GM21576 (cell line): ENCODE measurements at regions not wholly inside any gene's neighbourhood (a gene's known extent, or its start where the extent isn't known, plus 50 kb on each side); places are given as distances from the start of the nearest gene placed in this dataset.
"Not testable (repeated sequence)": the region's sequence is repeated elsewhere in the genome, so short reads cannot be mapped to it uniquely, and the experiment has no call there.

Experiments used
- ATAC-seq: cut with Tn5 transposase; IDR thresholded peaks from one replicate; pipeline ENCODE4 v1.9.1; 2021; ENCODE audit warnings: mild to moderate bottlenecking, moderate library complexity; ENCODE audit not compliant: unreplicated experiment

DNA sequence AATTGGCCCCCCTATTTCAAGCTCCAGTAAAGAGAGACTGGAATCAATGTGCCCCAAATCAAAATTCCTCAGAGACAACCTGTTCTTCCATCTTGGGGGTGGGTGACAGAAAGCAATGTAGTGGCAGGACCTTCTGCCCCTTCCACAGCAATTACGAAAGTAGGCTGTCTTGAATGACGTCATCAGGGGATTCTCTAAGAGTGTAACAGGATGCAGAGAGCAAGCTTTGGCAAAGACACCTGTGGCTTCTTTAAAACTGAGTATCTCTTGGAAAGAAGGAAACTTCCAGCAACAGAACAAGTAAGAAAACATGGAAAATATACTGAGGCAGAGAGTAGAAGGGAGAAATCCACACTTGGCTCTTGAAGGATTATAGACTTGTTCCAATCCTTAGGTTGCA lies 247.6 kb upstream of the PDE4D start:
- ATAC-seq, result no peak

DNA sequence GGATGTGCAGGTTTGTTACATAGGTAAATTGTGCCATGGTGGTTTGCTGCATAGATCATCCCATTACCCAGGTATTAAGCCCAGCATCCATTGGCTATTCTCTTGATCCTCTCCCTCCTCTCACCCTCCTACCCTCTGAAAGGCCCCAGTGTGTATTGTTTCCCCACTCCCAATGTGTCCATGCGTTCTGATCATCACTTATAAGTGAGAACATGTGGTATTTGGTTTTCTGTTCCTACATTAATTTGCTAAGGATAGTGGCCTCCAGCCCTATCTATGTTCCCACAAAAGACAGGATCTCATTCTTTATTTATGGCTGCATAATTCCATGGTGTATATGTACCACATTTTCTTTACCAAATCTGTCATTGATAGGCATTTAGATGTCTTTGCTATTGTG lies 243.3 kb upstream of the PDE4D start:
- no peak for ATAC-seq

DNA sequence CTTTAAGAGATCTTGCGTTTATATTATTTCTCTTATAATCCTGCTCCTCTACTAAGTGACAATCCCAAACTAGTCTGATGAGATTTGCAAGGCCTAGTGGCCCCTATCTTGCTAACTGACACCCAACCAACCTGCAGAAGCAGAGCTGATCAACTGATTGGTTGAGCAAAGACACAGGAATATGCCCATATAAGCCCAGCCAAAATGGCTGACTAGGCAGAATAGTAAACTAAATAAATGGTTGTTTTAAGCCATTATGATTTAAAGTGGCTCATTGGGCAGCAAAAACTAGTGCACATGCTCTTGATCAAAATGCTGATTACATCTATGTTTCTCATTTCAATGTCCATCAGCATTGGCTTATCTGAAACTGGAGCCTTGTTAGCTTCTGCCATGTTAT lies 238.0 kb upstream of the PDE4D start:
- no peak for ATAC-seq

DNA sequence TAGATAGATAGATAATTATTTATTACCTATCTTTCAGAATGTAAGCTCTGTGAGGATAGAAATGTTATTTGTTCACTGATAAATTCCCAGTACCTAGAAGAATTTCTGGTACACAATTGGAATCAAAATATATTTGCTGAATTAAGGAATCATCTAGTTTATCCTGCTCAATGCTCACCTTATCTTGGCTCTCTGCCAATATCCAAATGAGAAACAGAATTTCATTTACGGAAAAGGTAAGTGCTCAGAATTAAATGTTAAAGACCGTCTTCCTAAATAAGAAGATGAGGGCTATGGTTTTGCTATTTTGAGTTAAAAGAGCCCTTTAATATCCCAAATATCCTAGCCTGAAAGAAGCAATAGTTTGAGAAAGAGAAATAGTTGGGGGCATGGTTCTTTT lies 232.1 kb upstream of the PDE4D start:
- ATAC-seq, result no peak

DNA sequence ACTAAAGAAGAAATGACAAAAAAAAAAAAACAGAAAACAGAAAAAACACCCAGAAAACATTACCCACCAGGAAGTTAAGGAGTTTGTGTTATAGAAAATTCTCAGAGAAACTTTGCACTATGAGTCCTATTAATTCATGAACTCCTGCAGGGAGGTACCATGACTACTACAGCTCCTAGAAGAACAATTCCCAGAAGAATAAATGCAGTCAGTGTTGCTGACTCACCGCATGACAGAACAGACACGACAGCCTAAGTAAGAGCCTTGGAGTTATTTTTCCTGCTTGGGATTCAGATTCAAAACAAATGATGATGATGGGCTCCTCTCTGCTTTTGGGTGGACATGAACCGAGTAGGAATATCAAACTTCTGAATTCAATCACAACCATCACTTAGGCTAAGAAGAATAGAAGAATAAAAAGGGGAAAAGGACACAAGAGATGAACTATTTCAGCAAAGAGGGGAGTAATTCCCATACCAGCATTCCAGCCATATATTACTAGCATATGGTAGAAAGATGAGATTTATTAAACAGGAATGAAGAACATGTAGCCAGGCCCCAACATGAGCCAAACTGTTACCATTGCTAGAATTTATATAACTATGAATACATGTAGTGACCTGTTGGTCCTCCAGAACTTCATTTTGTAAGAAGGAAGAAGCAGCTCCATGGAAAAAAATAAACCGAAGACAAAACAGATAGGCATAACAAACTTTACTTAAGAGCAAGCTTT lies 209.6 kb upstream of the PDE4D start:
- ATAC-seq, result no peak

DNA sequence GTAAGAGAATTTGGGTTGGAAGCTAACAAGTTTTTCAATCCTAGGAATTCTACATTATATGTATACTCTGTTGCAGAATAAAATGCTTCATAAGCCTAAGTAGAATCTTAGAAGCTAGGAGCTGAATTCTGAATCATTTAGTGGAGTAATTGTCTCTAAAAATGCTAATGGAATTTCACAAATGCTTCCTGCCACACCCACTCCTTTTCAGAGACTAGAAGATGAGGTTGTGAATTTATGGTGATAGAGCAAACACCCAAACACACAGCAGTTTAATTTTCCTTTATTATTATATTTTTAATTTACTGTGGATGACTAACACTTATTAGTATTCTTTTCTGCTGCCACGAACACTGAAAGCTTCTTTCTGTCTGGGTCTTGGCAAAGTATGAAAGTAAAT lies 208.0 kb upstream of the PDE4D start:
- ATAC-seq, result no peak

DNA sequence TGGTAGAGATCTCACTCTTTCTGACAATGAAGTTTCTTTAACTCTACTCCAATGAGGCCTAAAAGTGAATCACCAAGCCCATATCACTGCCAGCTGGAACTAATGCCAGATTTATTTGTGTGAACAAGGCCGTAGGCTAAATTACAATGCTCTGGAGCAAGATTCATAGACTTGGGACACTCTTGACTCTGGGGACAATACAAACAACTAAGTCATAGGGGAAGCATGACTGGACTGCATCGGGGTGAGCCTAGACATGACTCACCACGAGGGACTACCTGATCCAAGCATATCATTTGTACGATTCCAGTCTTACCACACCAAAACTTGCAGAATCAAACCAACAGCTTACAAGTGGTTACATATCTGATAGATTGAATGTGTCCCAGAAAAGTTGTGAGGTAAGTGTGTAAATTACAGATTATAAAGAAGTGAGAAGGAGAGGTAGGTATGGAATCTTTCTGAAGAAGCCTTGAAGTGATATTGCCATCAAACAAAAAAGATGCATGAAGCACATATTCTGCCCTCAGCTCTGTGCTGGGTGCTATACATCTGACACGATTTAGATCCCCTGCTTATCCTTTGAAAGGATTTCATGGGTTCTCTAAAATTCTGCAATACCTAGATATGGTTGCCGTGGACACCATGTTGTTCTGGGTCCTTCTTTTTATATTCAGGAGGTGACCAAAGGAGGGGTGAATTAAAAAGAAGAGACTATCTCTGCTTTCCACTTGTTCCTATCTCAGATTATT lies 199.3 kb upstream of the PDE4D start:
- ATAC-seq, result no peak

DNA sequence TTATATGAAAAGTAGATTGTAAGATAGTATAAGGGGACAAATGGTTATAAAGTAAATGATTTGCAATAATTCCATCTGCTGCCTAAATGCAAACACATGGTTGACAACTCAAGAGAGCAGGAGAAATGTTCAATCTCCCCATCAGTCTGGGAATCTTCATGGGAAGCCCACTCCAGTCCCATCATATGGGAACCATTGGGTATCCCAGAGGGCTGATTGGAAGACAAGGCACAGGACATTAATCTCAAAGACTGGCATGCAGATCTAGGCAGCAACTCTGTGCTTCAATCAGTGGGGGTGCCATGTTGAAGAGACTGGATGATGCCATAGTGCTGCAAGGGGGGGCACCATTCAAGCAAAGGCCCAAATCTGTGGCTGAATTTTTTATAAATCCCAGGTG lies 193.1 kb upstream of the PDE4D start:
- ATAC-seq, result no peak

DNA sequence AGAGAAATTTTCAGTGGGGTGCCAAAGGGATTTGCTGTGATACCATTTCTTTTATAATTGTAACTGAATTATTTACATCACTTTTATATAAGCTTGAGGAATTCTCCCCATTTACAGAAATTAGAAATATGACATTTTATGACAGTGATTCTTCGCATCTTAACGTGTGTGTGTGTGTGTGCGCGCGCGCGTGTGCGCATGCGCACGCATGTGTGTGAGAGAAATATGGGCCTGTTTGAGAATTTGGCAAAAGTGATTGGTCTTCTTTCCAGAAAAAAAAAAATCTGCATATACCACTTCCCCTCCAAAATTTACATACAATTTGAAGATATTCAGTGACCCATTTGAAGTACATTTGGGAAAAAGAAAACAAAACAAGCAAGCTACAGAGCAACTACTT lies 190.7 kb upstream of the PDE4D start:
- no peak for ATAC-seq

DNA sequence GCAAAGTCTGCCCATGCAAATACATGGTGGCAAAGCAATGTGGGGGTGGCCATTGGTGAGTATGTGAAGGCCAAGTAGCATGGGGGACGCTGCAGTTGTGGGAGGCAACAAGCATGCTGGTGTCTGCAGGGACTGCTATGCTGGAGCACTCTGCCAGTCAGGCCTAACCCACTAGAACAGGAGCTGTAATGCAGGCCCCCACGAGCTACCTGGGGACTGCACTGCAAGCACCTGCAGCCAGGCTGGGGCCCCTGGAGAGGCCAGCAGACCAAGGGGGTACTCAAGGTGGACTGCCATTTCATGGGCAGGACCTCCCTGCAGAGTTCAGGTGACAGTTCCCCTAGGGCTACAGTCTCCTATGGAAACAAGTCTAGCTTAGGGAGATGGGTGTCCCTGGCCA lies 183.8 kb upstream of the PDE4D start:
- no peak for ATAC-seq

DNA sequence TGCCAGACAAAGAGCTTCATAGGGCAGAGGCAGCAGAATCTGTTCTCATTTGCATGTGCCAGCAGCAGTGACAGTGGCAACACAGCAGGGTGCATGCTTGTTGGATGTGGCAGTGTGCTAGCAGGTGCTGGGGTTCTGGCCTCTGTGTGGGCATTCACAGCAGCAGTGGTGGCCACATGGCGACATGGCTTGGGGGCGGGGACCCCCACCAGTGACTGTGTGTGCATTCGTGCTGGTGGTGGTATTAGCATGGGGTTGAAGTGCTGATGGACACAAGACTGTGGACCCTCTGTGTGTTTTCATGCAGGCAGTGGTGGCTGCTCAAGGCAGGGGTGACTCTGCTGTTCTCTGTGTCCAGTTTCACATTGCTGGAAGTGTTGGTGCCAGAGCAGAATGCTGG lies 183.2 kb upstream of the PDE4D start:
- ATAC-seq, result no peak

DNA sequence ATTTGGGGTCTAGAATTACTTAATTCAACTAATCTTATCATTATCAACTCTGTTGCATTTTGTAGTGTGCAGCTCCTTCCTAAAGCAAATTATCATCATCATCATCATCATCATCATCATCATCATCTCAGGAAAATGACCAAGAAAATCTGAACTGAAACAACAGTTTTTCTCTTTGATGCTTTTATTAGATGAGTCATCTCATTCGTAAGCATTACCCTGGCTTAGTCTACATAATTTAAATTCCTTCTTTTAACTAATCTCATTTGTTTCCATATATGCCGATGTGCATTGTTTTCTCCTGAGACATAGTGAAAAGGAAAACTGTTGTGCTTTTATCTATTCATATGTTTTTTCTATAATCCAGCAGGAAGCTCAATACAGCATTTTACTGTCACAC lies 173.0 kb upstream of the PDE4D start:
- ATAC-seq, result no peak

DNA sequence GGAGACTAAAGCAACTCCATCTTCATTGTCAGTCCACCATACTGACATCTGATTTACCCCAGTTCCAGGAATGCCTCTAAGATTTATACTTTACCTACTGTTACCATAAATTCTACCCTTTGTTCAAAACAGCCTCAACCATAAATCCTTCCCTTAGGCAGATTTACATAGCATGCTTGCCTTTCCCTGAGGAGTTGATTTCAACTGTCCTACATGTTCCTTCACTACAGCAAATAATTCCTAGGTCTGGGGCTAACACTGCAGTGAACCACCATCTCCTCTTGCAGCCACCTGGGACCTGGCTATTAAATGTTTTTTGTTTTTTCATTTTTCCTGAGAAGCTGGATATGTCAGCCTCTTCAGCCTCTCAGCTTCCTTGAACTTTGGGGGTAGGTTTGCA lies 166.9 kb upstream of the PDE4D start:
- no peak for ATAC-seq

DNA sequence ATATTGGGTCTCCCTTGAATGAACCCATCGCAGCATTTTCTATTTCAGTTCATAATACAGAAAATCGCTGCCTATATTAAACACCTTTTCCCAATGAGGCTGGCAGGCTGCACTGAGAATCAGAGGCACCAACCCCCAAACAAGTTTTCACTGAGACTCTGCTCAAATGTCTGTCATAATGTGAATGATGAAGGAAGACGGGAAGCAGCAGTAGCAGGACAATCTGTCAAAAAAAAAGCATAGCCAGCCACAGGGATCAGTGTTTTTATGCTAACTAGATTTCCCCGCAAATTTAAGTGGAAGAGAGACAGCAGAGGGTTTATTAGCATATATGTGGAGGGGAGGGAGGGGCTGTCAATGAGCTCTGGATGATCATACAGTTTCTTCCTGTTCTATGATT lies 162.7 kb upstream of the PDE4D start:
- ATAC-seq, result no peak

DNA sequence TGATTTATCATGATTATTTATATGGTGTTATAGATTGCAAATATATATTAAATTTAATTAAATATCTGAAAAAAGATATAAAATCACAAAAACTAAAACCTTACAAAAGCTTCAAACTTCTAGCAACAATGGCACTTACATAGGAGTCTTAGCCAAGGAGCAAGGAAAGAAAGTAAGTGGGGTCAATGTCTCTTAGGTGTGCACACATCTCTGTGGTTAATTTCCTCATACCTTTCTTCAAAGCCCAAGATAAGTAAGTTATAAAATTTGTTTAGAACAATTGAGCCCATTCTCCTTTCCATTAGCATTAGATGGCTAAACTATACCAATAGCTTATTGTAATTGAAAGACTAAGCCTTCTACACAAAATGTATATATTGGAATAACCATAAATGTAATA lies 161.6 kb upstream of the PDE4D start:
- ATAC-seq, result no peak

DNA sequence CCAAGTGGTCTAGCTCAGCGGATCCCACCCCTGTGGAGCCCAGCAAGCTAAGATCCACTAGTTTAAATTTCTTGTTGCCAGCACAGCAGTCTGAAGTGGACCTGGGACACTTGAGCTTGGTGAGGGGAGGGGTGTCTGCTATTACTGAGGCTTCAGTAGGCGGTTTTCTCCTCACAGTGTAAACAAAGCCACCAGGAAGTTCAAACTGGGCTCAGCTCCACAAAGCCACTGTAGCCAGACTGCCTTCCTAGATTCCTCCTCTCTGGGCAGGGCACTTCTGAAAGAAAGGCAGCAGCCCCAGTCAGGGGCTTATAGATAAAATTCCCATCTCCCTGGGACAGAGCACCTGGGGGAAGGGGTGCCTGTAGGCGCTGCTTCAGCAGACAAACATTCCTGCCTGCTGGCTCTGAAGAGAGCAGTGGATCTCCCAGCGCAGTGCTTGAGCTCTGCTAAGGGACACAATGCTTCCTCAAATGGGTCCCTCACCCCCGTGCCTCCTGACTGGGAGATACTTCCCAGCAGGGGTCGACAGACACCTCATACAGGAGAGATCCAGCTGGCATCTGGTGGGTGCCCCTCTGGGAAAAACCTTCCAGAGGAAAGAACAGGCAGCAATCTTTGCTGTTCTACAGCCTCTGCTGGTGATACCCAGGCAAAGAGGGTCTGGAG lies 148.6 kb upstream of the PDE4D start:
- ATAC-seq, result not testable (repeated sequence)

DNA sequence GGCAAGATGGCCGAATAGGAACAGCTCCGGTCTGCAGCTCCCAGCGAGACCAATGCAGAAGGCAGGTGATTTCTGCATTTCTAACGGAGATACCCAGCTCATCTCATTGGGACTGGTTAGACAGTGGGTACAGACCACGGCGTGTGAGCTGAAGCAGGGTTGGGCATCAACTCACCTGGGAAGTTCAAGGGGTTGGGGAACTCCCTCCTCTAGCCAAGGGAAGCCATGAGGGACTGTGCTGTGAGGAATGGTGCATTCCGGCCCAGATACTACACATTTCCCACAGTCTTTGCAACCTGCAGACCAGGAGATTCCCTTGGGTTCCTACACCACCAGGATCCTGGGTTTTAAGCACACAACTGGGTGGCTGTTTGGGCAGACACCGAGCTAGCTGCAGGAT lies 148.0 kb upstream of the PDE4D start:
- ATAC-seq, result not testable (repeated sequence)

DNA sequence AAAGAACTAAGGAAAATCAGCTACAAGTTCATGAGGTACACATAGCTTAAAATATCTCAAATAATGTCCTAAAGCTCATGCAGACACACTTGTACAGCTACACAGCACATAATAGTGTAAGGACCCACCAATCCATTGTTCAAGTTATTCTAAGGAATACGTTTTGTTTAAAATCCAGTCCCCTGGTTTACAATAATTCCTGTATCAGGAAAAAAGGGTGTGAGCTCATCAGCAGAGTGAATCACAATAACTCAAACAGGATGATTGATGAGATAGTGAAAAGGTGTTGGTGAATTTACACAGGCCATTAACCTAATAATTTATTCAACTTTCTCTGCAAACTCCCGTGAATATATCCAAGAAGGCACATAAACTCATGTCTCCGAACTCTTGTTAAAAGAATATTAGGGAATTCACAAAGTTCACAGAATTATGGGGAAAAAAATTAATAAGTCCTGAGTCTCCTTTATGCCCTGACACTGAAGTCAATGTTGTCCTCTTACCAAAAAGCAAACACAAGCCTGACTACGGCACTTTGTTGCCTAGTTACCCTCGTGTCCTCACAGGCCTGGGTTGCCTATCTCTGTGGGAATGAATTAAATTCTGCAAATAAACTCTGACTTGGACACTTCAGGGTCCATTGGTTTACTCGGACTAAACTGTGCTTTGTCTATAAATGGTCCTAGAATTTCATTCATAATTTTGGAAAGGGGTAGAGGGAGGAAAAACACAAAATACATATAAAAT lies 142.8 kb upstream of the PDE4D start:
- no peak for ATAC-seq

DNA sequence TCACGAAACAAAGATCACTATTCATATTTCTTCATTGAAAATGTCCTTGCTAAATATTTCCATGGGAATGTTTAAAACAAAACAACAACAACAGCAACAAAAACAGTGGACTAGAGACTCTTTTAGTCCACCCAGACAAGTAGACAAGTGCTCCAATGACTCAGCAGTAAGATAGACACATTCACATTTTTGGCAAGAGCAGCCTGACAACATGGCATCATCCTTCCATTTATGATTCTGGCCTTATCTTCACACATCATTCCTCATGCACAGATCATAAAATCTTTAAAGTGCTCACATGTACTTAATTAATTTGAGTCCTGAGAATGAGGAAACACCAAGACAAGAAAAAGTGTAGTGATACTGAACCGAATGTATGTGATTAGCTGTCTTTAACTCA lies 132.6 kb upstream of the PDE4D start:
- no peak for ATAC-seq

DNA sequence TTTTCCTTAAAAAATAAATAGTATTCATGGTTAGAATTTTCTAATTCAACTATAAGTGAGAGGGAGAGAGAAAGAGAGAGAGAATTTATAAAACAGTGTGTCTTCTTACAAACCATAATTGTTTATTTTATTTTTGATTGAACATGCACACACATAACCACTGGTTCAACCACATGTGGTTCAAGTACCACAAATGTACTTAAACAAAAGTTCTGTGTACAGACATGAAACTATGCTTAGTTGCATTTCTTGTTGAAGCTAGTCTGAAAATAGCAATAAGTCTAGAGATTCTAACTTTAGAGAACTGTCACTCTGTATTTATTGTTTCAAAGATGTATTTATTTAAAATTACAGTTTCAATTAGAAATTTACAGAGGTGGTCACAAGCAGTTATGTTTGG lies 130.6 kb upstream of the PDE4D start:
- no peak for ATAC-seq

DNA sequence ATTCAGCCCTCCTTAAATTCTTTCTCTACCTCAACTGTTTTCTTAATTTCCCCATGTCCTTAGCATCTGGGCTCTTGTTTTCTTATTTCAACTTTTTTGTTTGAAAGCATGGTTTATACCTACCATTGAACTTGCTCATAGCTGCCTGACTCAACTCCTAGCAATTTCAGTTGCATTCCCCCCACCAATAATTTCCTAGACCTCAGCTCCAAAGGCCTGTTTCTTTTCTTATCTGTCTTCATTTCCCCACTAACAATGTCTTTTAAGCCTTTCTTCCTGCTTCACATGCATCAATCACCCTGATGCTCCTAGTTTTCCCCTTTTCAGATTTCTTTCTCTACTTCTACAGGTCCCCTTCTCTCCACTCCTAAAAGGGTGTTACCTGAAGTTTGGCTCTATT lies 129.7 kb upstream of the PDE4D start:
- no peak for ATAC-seq

DNA sequence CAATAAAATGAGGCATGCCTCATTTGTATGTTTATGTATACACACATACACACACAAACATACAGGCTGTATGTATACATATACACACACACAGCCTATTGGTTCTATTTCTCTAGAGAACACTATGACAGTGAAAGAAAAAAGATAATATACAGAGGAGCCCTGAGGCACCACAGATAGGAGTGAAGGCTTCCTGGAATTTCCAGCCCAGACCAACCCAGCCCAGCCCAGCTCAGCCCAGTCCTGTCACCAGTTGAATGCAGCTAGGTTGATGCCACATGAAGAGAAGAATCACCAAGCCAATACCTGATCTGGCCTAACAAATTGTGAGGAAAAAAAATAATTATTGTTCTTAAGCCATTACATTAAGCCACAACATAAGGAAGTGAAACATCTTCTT lies 126.9 kb upstream of the PDE4D start:
- ATAC-seq, result no peak
